SK-N-SH (cell line): ENCODE measurements at regions not wholly inside any gene's neighbourhood (a gene's known extent, or its start where the extent isn't known, plus 50 kb on each side); places are given as distances from the start of the nearest gene placed in this dataset.

Experiments
- CTCF ChIA-PET: fragments of 300-600, 350-600 bp; formaldehyde crosslinking; extraction: SDS; loops from one replicate; lab custom pipeline; 2021; lab: Yijun Ruan, JAX
- POLR2A ChIA-PET: fragments of 350-600 bp; sonication (Branson Sonifier 250); formaldehyde crosslinking; extraction: SDS; loops from one replicate; lab custom pipeline; 2020; ENCODE audit warnings: antibody characterized with exemption, inconsistent platforms; lab: Yijun Ruan, JAX
- DNase-seq: peaks from one replicate; pipeline ENCODE4 v3.0.0; 2012
- H2AFZ ChIP-seq: fragments of 200-600 bp; sonication (generic); 2 replicates; pipeline ENCODE4 v1.8.1; 2016; ENCODE audit warnings: antibody characterized with exemption, mild to moderate bottlenecking, low read depth
- H3F3A ChIP-seq: fragments of 200-600 bp; sonication (generic); replicated peaks from 2 replicates; pipeline ENCODE3; 2016; ENCODE audit warnings: antibody characterized with exemption, mild to moderate bottlenecking; ENCODE audit not compliant: insufficient read depth
- H3K27ac ChIP-seq, 2 experiments: fragments of 200-500 bp in 1 of 2; fragments of 200-600 bp in 1 of 2; sonication (Bioruptor generic) in 1 of 2; sonication (generic), shearing (Covaris generic) in 1 of 2; 2 replicates each; pipeline versions ENCODE4 v1.5.1 to v1.6.1; 2014 to 2016; ENCODE audit warnings: low read depth in 2 of 2, inconsistent platforms in 1 of 2, low read length in 1 of 2, mild to moderate bottlenecking in 1 of 2, mixed read lengths in 1 of 2
- H3K27me3 ChIP-seq: fragments of 200-600 bp; sonication (generic), shearing (Covaris generic); 2 replicates; pipeline ENCODE4 v1.6.1; 2016; ENCODE audit warnings: mixed run types; ENCODE audit not compliant: insufficient read depth
- H3K36me3 ChIP-seq, 2 experiments: fragments of 200-500 bp in 1 of 2; fragments of 200-600 bp in 1 of 2; sonication (Bioruptor generic) in 1 of 2; sonication (generic) in 1 of 2; replicated peaks in 1 of 2; 2 replicates each; pipeline versions ENCODE3 to v1.5.1; 2014 to 2016; ENCODE audit warnings: low read length in 1 of 2, mild to moderate bottlenecking in 1 of 2; ENCODE audit not compliant: insufficient read depth in 2 of 2, control insufficient read depth in 1 of 2
- H3K4me1 ChIP-seq, 2 experiments: fragments of 200-500 bp in 1 of 2; fragments of 200-600 bp in 1 of 2; sonication (Bioruptor generic) in 1 of 2; sonication (generic), shearing (Covaris generic) in 1 of 2; 2 replicates each; pipeline versions ENCODE4 v1.5.1 to v1.6.1; 2014 to 2016; ENCODE audit warnings: low read depth in 1 of 2, low read length in 1 of 2, mixed run types in 1 of 2; ENCODE audit not compliant: insufficient read depth in 2 of 2, control insufficient read depth in 1 of 2
- H3K4me2 ChIP-seq: fragments of 200-600 bp; sonication (generic), shearing (Covaris generic); 2 replicates; pipeline ENCODE4 v1.6.1; 2017; ENCODE audit warnings: mixed run types
- H3K4me3 ChIP-seq, 2 experiments: fragments of 200-500 bp in 1 of 2; fragments of 200-600 bp in 1 of 2; sonication (Bioruptor generic) in 1 of 2; sonication (generic), shearing (Covaris generic) in 1 of 2; 2 replicates each; pipeline versions ENCODE4 v1.5.1 to v1.8.1; 2014 to 2016; ENCODE audit warnings: low read depth in 2 of 2, inconsistent platforms in 1 of 2, low read length in 1 of 2, mild to moderate bottlenecking in 1 of 2, mixed read lengths in 1 of 2, moderate library complexity in 1 of 2
- H3K79me2 ChIP-seq: fragments of 200-600 bp; sonication (generic); 2 replicates; pipeline ENCODE4 v1.8.1; 2017; ENCODE audit warnings: mild to moderate bottlenecking; ENCODE audit not compliant: insufficient read depth
- H3K9ac ChIP-seq: fragments of 200-600 bp; sonication (generic); 2 replicates; pipeline ENCODE4 v1.6.1; 2017; ENCODE audit warnings: mixed run types
- H3K9me2 ChIP-seq: fragments of 200-600 bp; sonication (generic); 2 replicates; pipeline ENCODE4 v1.6.1; 2017; ENCODE audit warnings: mixed run types
- H3K9me3 ChIP-seq: fragments of 200-600 bp; sonication (generic); 2 replicates; pipeline ENCODE4 v1.6.1; 2017; ENCODE audit warnings: mixed run types, mild to moderate bottlenecking, moderate library complexity
- H4K20me1 ChIP-seq: fragments of 200-600 bp; sonication (generic); 2 replicates; pipeline ENCODE4 v1.6.1; 2017; ENCODE audit warnings: mild to moderate bottlenecking, mixed run types; ENCODE audit not compliant: insufficient read depth
- EZH2phosphoT487 ChIP-seq: fragments of 200-600 bp; sonication (generic); IDR thresholded peaks from 2 replicates; pipeline ENCODE4 v1.6.1; 2017; ENCODE audit warnings: low read depth, mixed run types, mild to moderate bottlenecking, antibody characterized with exemption, moderate library complexity, borderline replicate concordance
- FOXM1 ChIP-seq: IDR thresholded peaks from 2 replicates; pipeline ENCODE4 v1.4.0; 2012; ENCODE audit warnings: low read depth, mild to moderate bottlenecking
- GATA2 ChIP-seq: sonication (generic); formaldehyde crosslinking; IDR thresholded peaks from 2 replicates; pipeline ENCODE4 v1.5.0; 2020; ENCODE audit warnings: mild to moderate bottlenecking, missing genetic modification reagents
- NRF1 ChIP-seq: IDR thresholded peaks from 2 replicates; pipeline ENCODE4 v1.6.1; 2012; ENCODE audit warnings: low read depth, mild to moderate bottlenecking, low read length
- SIN3A ChIP-seq: IDR thresholded peaks from 2 replicates; pipeline ENCODE4 v1.6.1; 2012; ENCODE audit warnings: low read depth, mild to moderate bottlenecking, low read length, moderate library complexity, borderline replicate concordance
- YY1 ChIP-seq: IDR thresholded peaks from 2 replicates; pipeline ENCODE4 v1.4.0; 2012; ENCODE audit warnings: low read depth, mild to moderate bottlenecking
- WGBS: methylation state at CpG from one replicate; pipeline ENCODE4 v1.1.6; 2017; ENCODE audit warnings: low lambda C conversion rate; 5-methylcytosine and 5-hydroxymethylcytosine counted together
- TF ChIP-seq, protein P1 (sequence below): fragments of 150-350 bp; IDR thresholded peaks from 2 replicates; pipeline ENCODE4 v1.6.1; 2016; ENCODE audit warnings: mild to moderate bottlenecking, low read depth, low read length
- TF ChIP-seq, protein P2 (sequence below): IDR thresholded peaks from 2 replicates; pipeline ENCODE4 v1.6.1; 2012; ENCODE audit warnings: mild to moderate bottlenecking, low read depth, low read length, moderate library complexity
- TF ChIP-seq, protein P3 (sequence below): fragments of 200-600 bp; sonication (generic); IDR thresholded peaks from 2 replicates; pipeline ENCODE4 v1.6.1; 2017; ENCODE audit warnings: antibody characterized with exemption, mild to moderate bottlenecking, moderate library complexity

DNA sequence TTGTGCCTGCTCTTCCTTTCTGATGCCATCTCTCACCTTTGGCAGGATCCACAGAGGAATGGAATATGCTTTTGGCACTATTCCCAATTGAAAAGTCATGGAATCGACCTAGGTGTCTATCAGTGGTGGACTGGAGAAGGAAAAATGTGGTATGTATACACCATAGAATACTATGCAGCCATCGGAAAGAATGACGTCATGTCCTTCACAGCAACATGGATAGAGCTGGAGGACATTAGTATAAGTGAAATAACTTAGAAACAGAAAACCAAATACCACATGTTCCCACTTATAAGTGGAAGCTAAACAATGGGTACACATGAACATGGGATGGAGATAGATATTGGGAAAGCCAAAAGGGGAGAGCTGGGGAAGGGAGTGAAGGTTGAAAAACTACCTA, 58.3 kb upstream of the SMIM31 start (continued):
- TF ChIP-seq, protein P1, sequence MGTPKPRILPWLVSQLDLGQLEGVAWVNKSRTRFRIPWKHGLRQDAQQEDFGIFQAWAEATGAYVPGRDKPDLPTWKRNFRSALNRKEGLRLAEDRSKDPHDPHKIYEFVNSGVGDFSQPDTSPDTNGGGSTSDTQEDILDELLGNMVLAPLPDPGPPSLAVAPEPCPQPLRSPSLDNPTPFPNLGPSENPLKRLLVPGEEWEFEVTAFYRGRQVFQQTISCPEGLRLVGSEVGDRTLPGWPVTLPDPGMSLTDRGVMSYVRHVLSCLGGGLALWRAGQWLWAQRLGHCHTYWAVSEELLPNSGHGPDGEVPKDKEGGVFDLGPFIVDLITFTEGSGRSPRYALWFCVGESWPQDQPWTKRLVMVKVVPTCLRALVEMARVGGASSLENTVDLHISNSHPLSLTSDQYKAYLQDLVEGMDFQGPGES, result no peak
- TF ChIP-seq FOXM1, result no peak
- TF ChIP-seq, protein P2, sequence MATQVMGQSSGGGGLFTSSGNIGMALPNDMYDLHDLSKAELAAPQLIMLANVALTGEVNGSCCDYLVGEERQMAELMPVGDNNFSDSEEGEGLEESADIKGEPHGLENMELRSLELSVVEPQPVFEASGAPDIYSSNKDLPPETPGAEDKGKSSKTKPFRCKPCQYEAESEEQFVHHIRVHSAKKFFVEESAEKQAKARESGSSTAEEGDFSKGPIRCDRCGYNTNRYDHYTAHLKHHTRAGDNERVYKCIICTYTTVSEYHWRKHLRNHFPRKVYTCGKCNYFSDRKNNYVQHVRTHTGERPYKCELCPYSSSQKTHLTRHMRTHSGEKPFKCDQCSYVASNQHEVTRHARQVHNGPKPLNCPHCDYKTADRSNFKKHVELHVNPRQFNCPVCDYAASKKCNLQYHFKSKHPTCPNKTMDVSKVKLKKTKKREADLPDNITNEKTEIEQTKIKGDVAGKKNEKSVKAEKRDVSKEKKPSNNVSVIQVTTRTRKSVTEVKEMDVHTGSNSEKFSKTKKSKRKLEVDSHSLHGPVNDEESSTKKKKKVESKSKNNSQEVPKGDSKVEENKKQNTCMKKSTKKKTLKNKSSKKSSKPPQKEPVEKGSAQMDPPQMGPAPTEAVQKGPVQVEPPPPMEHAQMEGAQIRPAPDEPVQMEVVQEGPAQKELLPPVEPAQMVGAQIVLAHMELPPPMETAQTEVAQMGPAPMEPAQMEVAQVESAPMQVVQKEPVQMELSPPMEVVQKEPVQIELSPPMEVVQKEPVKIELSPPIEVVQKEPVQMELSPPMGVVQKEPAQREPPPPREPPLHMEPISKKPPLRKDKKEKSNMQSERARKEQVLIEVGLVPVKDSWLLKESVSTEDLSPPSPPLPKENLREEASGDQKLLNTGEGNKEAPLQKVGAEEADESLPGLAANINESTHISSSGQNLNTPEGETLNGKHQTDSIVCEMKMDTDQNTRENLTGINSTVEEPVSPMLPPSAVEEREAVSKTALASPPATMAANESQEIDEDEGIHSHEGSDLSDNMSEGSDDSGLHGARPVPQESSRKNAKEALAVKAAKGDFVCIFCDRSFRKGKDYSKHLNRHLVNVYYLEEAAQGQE, result no peak
- TF ChIP-seq SIN3A, result no peak

DNA sequence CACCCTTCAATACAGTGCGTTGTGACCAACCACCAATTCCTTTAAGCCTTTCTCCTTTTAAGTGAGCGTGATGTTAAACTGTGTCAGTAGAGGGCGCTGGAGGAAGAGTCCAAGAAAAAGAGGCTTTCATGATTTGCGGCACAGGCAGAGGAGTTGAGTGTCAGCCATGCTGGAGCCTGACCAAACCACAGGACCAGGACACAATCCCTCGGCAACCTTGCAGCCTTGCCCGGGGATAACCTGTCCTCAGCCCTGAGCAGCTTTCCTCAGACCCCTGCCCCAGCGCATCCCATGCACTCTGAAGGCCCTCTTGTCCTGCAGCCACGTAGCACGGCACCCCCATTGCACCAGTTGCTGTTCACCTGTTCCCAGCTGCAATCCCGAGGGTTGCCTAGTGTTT, 53.5 kb upstream of the SMIM31 start:
- H3K27me3 ChIP-seq, result no peaks in the 10 kb centered on the region
- no peaks in the 10 kb centered on the region for H3K79me2 ChIP-seq
- peak overlapping the region in 1 of 2 experiments; percentile 20; a peak in 1 of 4 replicates for H3K4me3 ChIP-seq
- H3K4me1 ChIP-seq, result no peaks in the 10 kb centered on the region
- WGBS, result 6% methylated on average over 6 of the region's 10 CpGs
- DNase-seq, result peak; percentile 6
- ChIA-PET POLR2A (no interaction called here), CTCF (interaction anchor here (0.9 kb wide), 1 partner anchor 26 kb away, joined by 3 read pairs; no protein-coding TSS in a partner anchor)
- H3K9ac ChIP-seq, result no peak overlapping the region
- no peaks in the 10 kb centered on the region for H3K36me3 ChIP-seq
- no peak overlapping the region for H3K27ac ChIP-seq
- H3K4me2 ChIP-seq, result no peak overlapping the region
- H3K9me2 ChIP-seq, result no peaks in the 10 kb centered on the region
- TF ChIP-seq, protein P3, sequence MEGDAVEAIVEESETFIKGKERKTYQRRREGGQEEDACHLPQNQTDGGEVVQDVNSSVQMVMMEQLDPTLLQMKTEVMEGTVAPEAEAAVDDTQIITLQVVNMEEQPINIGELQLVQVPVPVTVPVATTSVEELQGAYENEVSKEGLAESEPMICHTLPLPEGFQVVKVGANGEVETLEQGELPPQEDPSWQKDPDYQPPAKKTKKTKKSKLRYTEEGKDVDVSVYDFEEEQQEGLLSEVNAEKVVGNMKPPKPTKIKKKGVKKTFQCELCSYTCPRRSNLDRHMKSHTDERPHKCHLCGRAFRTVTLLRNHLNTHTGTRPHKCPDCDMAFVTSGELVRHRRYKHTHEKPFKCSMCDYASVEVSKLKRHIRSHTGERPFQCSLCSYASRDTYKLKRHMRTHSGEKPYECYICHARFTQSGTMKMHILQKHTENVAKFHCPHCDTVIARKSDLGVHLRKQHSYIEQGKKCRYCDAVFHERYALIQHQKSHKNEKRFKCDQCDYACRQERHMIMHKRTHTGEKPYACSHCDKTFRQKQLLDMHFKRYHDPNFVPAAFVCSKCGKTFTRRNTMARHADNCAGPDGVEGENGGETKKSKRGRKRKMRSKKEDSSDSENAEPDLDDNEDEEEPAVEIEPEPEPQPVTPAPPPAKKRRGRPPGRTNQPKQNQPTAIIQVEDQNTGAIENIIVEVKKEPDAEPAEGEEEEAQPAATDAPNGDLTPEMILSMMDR, result peak; percentile 46
- TF ChIP-seq YY1 (no peak), EZH2phosphoT487 (no peak), SIN3A (no peak), GATA2 (no peak), NRF1 (no peak)
- TF ChIP-seq, protein P1, result no peak
- no peak overlapping the region for H2AFZ ChIP-seq
- no peaks in the 10 kb centered on the region for H4K20me1 ChIP-seq
- H3F3A ChIP-seq, result no peaks in the 10 kb centered on the region
- no peaks in the 10 kb centered on the region for H3K9me3 ChIP-seq
